HUES6 (cell line): ENCODE measurements at regions not wholly inside any gene's neighbourhood (a gene's known extent, or its start where the extent isn't known, plus 50 kb on each side); places are given as distances from the start of the nearest gene placed in this dataset.

ENCODE experiments used
- H3K27ac ChIP-seq: 2 replicates; pipeline ENCODE4 v1.7.0; 2013; ENCODE audit warnings: low read depth, mild to moderate bottlenecking, low read length, inconsistent platforms
- H3K27me3 ChIP-seq: 2 replicates; pipeline ENCODE4 v1.6.1; 2013; ENCODE audit warnings: low read length; ENCODE audit not compliant: control insufficient read depth, insufficient read depth
- H3K36me3 ChIP-seq: 2 replicates; pipeline ENCODE4 v1.6.1; 2013; ENCODE audit warnings: low read length; ENCODE audit not compliant: control insufficient read depth, insufficient read depth
- H3K4me1 ChIP-seq: 2 replicates; pipeline ENCODE4 v1.6.1; 2013; ENCODE audit warnings: low read length; ENCODE audit not compliant: control insufficient read depth, insufficient read depth
- H3K4me3 ChIP-seq: 2 replicates; pipeline ENCODE4 v1.5.1; 2013; ENCODE audit warnings: low read depth, low read length
- H3K9ac ChIP-seq: one replicate; pipeline ENCODE4 v1.6.1; 2013; ENCODE audit warnings: mild to moderate bottlenecking, low read length
- H3K9me3 ChIP-seq: 2 replicates; pipeline ENCODE4 v1.6.1; 2013; ENCODE audit warnings: low read depth, low read length; ENCODE audit not compliant: control insufficient read depth, insufficient read depth

GRCh38 chr1:13948396-13948795, 248.4 kb downstream of the PRDM2 start:
- no peaks in the 10 kb centered on the region for H3K4me1 ChIP-seq
- H3K27ac ChIP-seq = no peak overlapping the region
- no peak overlapping the region for H3K9ac ChIP-seq
- H3K9me3 ChIP-seq = no peaks in the 10 kb centered on the region
- no peaks in the 10 kb centered on the region for H3K36me3 ChIP-seq
- H3K4me3 ChIP-seq = no peak overlapping the region
- peaks cover 27% of the 10 kb centered on the region; the same call in 1 of the 2 replicates for H3K27me3 ChIP-seq

GRCh38 chr1:13948888-13949391, 249.0 kb downstream of the PRDM2 start:
- Histone ChIP-seq H3K9ac (no peak overlapping the region), H3K27me3 (peaks cover 27% of the 10 kb centered on the region; the same call in 1 of the 2 replicates), H3K4me3 (no peak overlapping the region), H3K9me3 (no peaks in the 10 kb centered on the region), H3K27ac (no peak overlapping the region), H3K36me3 (no peaks in the 10 kb centered on the region), H3K4me1 (no peaks in the 10 kb centered on the region)

- Histone ChIP-seq H3K27ac (no peak overlapping the region), H3K4me3 (no peak overlapping the region), H3K4me1 (no peaks in the 10 kb centered on the region), H3K9me3 (no peaks in the 10 kb centered on the region), H3K36me3 (no peaks in the 10 kb centered on the region), H3K27me3 (peaks cover 27% of the 10 kb centered on the region; the same call in 1 of the 2 replicates), H3K9ac (no peak overlapping the region)
Measured at GRCh38 chr1:13949546-13949945, 249.6 kb downstream of the PRDM2 start.

GRCh38 chr1:13950637-13951036, 250.6 kb downstream of the PRDM2 start:
- H3K36me3 ChIP-seq = no peaks in the 10 kb centered on the region
- peaks cover 32% of the 10 kb centered on the region; the same call in 1 of the 2 replicates for H3K27me3 ChIP-seq
- no peak overlapping the region for H3K9ac ChIP-seq
- no peaks in the 10 kb centered on the region for H3K9me3 ChIP-seq
- H3K27ac ChIP-seq = no peak overlapping the region
- H3K4me3 ChIP-seq = no peak overlapping the region
- no peaks in the 10 kb centered on the region for H3K4me1 ChIP-seq

- Histone ChIP-seq H3K27me3 (peaks cover 21% of the 10 kb centered on the region; the same call in 1 of the 2 replicates), H3K27ac (no peak overlapping the region), H3K36me3 (no peaks in the 10 kb centered on the region), H3K9me3 (no peaks in the 10 kb centered on the region), H3K9ac (no peak overlapping the region), H3K4me3 (no peak overlapping the region), H3K4me1 (no peaks in the 10 kb centered on the region)
Measured at GRCh38 chr1:13951793-13952751, 252.1 kb downstream of the PRDM2 start.

- H3K36me3 ChIP-seq = no peaks in the 10 kb centered on the region
Measured at GRCh38 chr1:13952985-13953384, 253.0 kb downstream of the PRDM2 start.

GRCh38 chr1:13956393-13956792, 256.4 kb downstream of the PRDM2 start:
- Histone ChIP-seq H3K36me3 (no peaks in the 10 kb centered on the region), H3K4me3 (no peak overlapping the region), H3K27ac (no peak overlapping the region), H3K9ac (no peak overlapping the region), H3K27me3 (peaks cover 11% of the 10 kb centered on the region; the same call in 1 of the 2 replicates), H3K9me3 (no peaks in the 10 kb centered on the region), H3K4me1 (no peaks in the 10 kb centered on the region)

More at GRCh38 chr1:13952985-13953384, 253.0 kb downstream of the PRDM2 start:
- Histone ChIP-seq H3K4me3 (no peak overlapping the region), H3K27me3 (peaks cover 12% of the 10 kb centered on the region; the same call in 1 of the 2 replicates), H3K27ac (no peak overlapping the region), H3K9me3 (no peaks in the 10 kb centered on the region), H3K4me1 (no peaks in the 10 kb centered on the region), H3K9ac (no peak overlapping the region)

GRCh38 chr1:13960375-13960987, 260.5 kb downstream of the PRDM2 start:
- Histone ChIP-seq H3K27ac (no peak overlapping the region), H3K27me3 (peaks cover 28% of the 10 kb centered on the region; the same call in 1 of the 2 replicates), H3K4me3 (no peak overlapping the region), H3K36me3 (no peaks in the 10 kb centered on the region), H3K4me1 (no peaks in the 10 kb centered on the region), H3K9ac (no peak overlapping the region), H3K9me3 (no peaks in the 10 kb centered on the region)

GRCh38 chr1:13964768-13965167, 264.8 kb downstream of the PRDM2 start:
- Histone ChIP-seq H3K9me3 (no peaks in the 10 kb centered on the region), H3K9ac (no peak overlapping the region), H3K27me3 (peaks cover 44% of the 10 kb centered on the region; the same call in 1 of the 2 replicates), H3K36me3 (no peaks in the 10 kb centered on the region), H3K27ac (no peak overlapping the region), H3K4me3 (no peak overlapping the region), H3K4me1 (no peaks in the 10 kb centered on the region)

GRCh38 chr1:13965770-13966398, 265.9 kb downstream of the PRDM2 start:
- Histone ChIP-seq H3K9ac (no peak overlapping the region), H3K27me3 (peaks cover 43% of the 10 kb centered on the region; the same call in 1 of the 2 replicates), H3K27ac (no peak overlapping the region), H3K4me1 (no peaks in the 10 kb centered on the region), H3K4me3 (no peak overlapping the region), H3K9me3 (peaks cover 2% of the 10 kb centered on the region; the same call in 1 of the 2 replicates), H3K36me3 (no peaks in the 10 kb centered on the region)
